NCI-H1048 (cell line): ENCODE measurements at regions not wholly inside any gene's neighbourhood (a gene's known extent, or its start where the extent isn't known, plus 50 kb on each side); places are given as distances from the start of the nearest gene placed in this dataset.

Experiments used
- DNase-seq: peaks from one replicate; lab custom pipeline; 2025; lab: John Stamatoyannopoulos, UW

GRCh38 chr9:38158628-38159027 is 89.6 kb upstream of the SHB start:
- no peak for DNase-seq

- no peak for DNase-seq
Observed at GRCh38 chr9:38157711-38158110, 88.7 kb upstream of the SHB start.

- DNase-seq, result no peak
Observed at GRCh38 chr9:38154501-38155421, 85.7 kb upstream of the SHB start.

GRCh38 chr9:38153910-38154291 is 84.9 kb upstream of the SHB start:
- no peak for DNase-seq

- DNase-seq, result no peak
Observed at GRCh38 chr9:38153152-38153909, 84.3 kb upstream of the SHB start.

- no peak for DNase-seq
Observed at GRCh38 chr9:38149647-38150046, 80.6 kb upstream of the SHB start.

- no peak for DNase-seq
Observed at GRCh38 chr9:38146844-38147243, 77.8 kb upstream of the SHB start.

GRCh38 chr9:38145526-38146053 is 76.6 kb upstream of the SHB start:
- no peak for DNase-seq

- no peak for DNase-seq
Observed at GRCh38 chr9:38144421-38144820, 75.4 kb upstream of the SHB start.

- DNase-seq, result no peak
Observed at GRCh38 chr9:38141746-38142591, 72.9 kb upstream of the SHB start.

GRCh38 chr9:38138276-38138675 is 69.2 kb upstream of the SHB start:
- no peak for DNase-seq

- DNase-seq, result no peak
Observed at GRCh38 chr9:38137342-38137741, 68.3 kb upstream of the SHB start.

GRCh38 chr9:38136386-38136785 is 67.4 kb upstream of the SHB start:
- no peak for DNase-seq

- no peak for DNase-seq
Observed at GRCh38 chr9:38134611-38135237, 65.7 kb upstream of the SHB start.

- DNase-seq, result no peak
Observed at GRCh38 chr9:38133595-38133994, 64.6 kb upstream of the SHB start.

- no peak for DNase-seq
Observed at GRCh38 chr9:38132956-38133355, 63.9 kb upstream of the SHB start.

GRCh38 chr9:38131729-38132128 is 62.7 kb upstream of the SHB start:
- DNase-seq, result no peak

- no peak for DNase-seq
Observed at GRCh38 chr9:38130724-38131123, 61.7 kb upstream of the SHB start.

GRCh38 chr9:38129366-38129765 is 60.3 kb upstream of the SHB start:
- no peak for DNase-seq

GRCh38 chr9:38128752-38129270 is 59.8 kb upstream of the SHB start:
- no peak for DNase-seq

GRCh38 chr9:38127271-38127839 is 58.3 kb upstream of the SHB start:
- no peak for DNase-seq
